Spleen (tissue), 7 donors: ENCODE measurements at regions not wholly inside any gene's neighbourhood (a gene's known extent, or its start where the extent isn't known, plus 50 kb on each side); places are given as distances from the start of the nearest gene placed in this dataset.

Source experiments
- CTCF ChIP-seq, 11 experiments: fragments of 200-600 bp in 7 of 11; fragments of 450-650 bp in 4 of 11; sonication (generic) in 4 of 11; IDR thresholded peaks in 8 of 11; conservative IDR thresholded peaks in 3 of 11; 1 replicate in 7 of 11; 2 replicates in 4 of 11; pipeline versions ENCODE4 v1.4.0 to v1.8.0; 2016 to 2021; ENCODE audit warnings: antibody characterized with exemption in 11 of 11, inconsistent platforms in 4 of 11, mild to moderate bottlenecking in 1 of 11
- POLR2A ChIP-seq, 3 donors: fragments of 450-650 bp; IDR thresholded peaks; one replicate each; pipeline ENCODE4 v1.5.1; 2017; ENCODE audit warnings: antibody characterized with exemption in 3 of 3, mild to moderate bottlenecking in 1 of 3
- POLR2AphosphoS5 ChIP-seq, 3 donors: sonication (generic); formaldehyde crosslinking; IDR thresholded peaks; one replicate each; pipeline ENCODE4 v1.5.1; 2017; ENCODE audit warnings: antibody characterized with exemption in 3 of 3
- donor health status: DM: no; HTN: no; CAD: no; lungs with moderate emphysema.
- donor health status: DM: no; HTN: no; CAD: no.
- donor health status: DM: no; HTN: no; CAD: no.

- TF ChIP-seq CTCF (IDR thresholded peaks at IDR 0.05 in 8 of 11, conservative IDR thresholded peaks at IDR 0.05 in 3 of 11) (no peak), POLR2A (IDR thresholded peaks at IDR 0.05) (no peak), POLR2AphosphoS5 (IDR thresholded peaks at IDR 0.05) (peak in 1 of 3 donors; percentile 52)
Measured at GRCh38 chr6:26200918-26201721, 113.9 kb downstream of the HFE start.
